CD4-positive, alpha-beta T cell treated with Interleukin-4 for 4 hours (primary cell): ENCODE measurements at regions not wholly inside any gene's neighbourhood (a gene's known extent, or its start where the extent isn't known, plus 50 kb on each side); places are given as distances from the start of the nearest gene placed in this dataset.

Source experiments
- DNase-seq: peaks from one replicate; pipeline ENCODE4 v3.0.0-alpha.2; 2020

DNA sequence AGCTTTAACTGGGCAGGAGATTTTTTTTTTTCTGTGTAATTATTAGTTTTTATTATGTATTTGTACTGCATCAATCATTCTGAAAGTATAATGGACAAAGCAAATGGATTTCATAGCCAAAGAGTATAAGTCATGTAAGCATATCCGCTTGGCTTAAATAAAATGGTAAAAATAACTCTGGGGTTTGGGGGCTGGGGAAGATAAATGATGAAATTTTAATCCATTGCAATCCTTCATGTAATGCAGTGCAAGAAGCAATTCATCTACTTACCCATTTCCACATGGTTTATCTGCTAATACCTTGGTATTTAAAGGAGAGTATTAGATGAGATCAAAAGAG, 781.4 kb downstream of the QKI start:
- no peak for DNase-seq

DNA sequence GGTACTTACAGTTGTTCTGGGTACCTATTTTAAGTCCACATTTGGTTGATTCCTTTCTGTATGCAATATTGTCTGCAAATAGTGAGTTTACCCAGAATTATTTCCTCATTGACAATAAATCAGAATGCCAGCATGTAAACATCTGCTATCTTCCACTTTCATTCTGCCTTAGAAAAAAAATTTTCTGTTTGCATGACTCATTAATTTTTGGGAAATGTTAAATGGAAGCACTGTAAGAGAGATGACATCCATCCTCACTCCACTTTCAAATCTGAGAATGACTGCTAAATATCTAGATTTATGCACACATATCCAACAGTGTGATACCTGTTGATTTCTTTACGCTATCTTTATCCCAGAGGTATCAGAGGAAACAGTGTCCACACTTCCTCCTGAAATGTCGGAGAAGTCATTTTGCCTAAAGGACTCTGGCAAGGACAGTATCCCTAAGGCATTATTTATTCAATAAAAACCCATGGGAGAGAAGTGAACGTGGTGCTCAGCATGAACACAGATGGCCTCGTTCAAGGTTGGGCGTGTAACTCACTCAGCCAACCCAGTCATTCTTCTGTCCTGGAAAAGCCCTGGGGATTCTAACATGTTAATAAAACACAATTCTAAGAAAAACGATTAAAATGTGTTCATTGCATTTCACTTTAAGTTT, 780.9 kb downstream of the QKI start:
- DNase-seq: no peak

DNA sequence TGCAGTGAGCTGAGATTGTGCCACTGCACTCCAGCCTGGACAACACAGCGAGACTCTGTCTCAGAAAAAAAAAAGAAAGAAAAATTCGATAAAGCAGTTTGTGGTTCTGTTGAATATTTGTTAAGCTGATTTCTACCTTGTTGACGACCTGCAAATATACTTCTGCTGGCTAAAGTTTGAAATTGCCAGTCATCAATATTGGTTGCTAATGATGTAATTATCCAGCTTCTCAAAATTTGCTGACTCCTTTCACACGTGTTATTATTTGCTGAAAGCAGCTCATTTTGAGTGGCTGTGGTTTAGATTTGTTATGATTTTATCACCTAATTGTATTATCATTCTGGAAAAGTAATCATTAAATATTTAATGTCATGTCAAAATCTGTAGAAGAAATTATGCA, 774.3 kb downstream of the QKI start:
- DNase-seq: no peak

DNA sequence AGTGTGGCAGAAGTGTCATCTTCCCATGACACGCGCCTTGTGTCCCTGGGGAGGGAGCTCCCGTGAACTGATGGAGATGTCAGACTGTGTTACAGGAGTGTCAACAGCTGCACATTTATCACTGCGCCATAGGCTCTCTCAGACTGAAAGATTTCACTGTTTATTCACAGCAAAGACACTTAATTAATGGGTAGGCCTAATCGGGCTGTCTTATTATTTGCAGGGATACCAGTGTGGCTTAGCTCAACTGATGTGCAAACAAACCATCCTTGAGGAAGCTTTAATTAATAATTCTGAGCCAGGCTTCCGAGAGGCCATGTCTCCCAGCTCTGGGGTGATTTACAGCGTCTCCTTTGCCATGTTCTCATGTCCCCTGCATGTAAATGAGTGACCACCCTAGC, 771.0 kb downstream of the QKI start:
- no peak for DNase-seq

DNA sequence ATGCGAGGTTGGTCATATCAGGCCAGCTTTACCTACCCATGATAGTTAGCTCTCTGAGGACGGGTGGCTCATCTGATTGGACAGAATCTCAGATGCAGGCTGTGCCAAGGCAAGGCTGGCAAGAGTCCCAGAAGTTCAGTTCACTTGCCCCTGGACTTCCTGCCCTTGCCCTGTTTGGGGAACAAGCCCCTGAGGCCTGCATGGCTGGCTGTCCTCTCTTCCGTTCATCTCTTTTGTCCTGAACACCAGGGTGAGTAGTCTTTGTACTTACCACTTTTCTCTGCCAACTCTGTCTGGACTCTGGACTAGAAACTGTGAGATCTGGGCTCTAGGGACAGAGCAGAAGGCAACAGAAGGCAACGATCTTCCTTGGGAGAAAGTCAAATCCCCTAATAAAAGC, 769.9 kb downstream of the QKI start:
- DNase-seq: no peak

DNA sequence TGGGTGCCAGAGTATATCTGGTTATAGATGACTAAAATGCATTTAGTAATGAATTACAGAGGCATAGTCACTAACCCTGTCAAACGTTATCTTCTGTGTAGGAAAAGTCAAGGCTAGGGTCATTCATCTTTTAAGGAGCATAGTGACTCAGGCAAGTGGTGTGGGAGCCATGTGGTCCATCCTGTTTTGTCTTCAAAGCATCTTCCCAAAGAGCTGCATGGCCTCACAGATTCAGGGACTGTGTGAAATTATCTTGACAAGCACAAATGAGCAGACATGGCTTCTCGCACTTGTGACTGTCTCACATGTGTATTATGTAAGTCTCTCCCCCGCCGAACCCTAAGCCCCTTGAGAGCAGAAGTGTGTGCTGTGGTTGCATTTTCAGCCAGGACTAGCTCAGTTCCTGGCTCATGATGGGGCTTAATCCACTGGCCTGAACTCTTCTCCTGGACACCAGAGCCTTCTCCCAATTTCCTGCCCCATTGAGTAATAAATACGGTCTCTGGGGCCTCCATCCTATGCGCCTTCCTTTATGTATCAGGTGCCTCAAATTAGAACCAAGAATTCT, 769.1 kb downstream of the QKI start:
- DNase-seq: no peak

DNA sequence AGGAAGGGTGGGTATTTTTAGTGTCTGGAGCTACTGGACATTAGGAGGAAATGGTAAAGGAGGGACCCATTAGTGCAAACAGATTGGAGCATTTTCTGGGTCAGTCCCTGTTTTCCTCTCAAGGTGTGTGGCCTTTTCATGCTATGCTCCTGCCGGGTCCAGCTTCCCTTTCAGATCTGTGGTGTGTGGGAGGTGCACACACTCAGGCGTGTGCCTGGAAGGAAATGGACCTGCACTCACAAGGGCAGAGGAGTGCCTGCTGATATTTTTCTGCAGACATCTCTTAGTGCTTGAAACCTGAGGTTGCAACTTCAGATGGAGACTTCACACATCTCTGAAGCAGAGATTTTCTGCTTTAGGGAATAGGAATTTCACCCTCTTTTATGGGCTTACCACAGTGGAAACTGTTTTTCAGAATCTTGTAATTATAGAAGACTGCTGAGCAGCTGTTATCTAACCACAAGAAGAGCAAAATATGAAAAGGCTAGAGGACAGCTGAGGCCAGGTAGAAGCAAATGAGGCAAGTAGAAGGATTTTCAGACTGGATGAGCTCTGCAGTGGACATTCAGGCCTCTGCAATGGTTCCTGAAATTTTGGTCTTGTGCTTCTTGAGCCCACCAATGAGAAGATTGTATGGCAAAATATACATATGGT, 764.3 kb downstream of the QKI start:
- no peak for DNase-seq

DNA sequence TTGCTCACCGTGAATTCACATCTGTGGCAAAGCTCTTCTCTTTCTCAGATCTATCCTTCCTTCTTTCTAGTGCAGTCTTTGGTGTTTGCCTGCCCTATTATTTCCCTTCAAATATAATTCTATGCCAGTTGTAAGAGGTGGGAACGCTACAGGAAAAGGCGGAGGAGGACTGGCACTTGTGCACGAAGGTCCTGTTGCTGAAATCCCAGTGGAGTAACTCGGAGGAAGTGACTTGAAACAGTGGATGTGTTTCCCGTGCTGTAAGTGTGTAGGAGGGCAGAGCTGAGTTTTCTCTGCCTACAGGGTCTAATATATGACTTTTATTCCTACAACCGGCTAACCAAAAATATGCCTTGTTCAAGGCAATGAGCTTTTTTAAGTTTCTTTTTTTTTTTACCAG, 754.8 kb downstream of the QKI start:
- no peak for DNase-seq

DNA sequence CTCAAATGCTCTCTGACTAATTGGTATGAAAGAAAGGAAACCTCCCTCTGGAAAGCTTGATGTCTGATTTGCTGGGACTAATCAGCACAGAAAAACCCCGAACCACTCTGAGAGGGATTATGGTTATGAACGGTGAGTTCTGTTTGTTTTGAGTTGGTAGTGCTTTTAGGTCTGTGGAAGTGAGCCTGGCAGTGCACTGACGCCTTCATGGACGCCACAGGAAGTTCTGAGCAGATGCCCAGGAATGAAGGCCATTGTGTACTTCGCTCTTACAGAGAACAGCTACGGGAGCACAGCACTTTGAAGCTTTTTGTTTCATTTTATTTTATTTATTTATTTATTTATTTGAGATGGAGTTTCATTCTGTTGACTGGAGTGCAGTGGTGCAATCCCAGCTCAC, 754.1 kb downstream of the QKI start:
- DNase-seq: no peak

DNA sequence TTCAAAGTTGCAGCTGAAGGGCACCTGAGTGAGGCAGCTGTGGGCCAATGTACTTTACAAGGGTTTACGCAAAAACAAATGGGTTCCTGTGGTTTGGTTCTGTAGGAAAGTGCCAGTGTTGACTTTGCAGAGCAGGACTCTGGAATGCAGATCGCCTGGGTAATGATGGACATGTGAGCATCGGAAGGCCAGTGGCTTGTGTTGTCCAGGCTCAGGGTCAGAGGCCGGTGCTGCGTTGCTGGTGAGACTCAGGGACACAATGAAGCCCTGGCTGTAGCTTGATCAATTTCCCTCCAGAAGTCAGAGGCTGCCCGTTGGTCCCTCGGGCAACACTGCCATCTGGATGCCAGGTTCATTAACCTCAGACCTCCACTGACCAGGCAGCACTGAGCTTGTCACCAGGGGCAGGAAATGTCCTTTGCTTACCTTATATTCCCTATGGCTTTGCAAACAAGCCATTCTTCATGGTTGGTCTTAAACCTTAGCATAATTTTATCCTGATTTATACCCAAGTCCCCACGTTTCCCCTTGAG, 753.4 kb downstream of the QKI start:
- DNase-seq: no peak

DNA sequence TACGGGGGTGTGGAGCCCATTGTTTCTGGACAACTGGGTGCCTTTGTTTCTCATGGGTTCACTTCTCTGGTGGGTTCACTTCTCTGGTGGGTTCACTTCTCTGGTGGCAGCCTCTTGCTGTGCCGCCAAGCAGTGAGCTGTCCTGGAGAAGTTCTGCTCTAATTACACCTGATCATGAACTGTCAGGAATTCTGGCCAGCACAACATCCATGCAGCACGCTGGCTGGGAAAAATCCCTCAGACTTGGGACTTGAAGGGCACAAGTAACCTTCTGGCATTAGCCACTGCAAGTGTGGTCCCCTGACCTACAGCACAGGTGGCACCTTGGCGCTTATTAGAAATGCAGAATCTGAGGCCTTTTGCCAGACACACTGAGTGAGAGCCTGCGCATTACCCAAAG, 752.5 kb downstream of the QKI start:
- DNase-seq: no peak

DNA sequence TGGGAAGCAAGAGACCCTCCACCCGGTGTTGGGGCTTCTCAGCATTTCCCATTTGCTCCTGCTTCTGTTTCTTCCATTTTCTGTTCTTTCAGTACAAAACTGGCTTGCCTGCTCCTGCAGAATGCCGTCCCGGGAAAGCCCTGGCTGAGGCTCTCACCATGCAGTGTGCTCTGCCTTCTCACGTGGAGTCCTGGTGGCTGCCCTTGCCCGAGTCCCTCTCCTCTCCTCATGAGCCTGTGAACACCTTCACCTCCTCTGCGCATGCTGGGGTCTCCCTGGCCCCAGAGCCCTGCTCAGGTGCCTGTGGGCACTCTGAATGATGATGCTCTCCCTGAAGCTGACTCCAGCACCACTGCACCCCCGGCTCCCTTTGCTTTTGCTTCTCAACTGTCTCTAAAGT, 752.0 kb downstream of the QKI start:
- DNase-seq: no peak

DNA sequence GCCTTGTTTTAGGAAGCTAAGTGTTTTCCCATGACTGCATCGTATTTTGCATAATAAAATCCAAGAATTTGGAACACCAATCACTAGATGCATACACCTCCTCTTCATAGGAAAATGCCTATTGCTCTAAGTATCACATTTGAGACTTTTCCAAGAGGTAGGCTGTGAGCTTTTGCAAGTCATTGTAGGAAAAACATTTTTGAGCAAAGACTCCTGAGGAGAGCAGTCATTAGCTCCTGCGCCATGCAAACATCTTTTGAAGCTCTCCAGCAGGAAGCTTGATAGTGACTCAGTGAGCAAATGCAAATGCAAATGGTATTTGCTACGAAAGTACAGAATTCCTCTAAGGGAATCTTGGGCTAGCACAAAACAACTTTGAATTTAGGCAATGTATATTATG, 750.4 kb downstream of the QKI start:
- no peak for DNase-seq

DNA sequence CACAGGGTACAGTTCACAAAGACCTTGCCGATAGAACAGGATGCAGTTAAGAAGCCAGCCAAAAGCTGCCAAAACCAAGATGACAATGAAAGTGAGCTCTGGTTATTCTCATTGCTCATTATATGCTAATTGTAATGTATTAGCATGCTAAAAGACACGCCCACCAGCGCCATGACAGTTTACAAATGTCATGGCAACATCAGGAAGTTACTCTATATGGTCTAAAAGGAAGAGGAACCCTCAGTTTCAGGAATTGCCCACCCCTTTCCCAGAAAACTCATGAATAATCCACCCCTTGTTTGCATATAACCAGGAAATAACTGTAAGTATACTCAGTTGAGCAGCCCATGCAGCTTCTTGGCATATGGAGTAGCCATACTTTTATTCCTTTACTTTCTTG, 748.7 kb downstream of the QKI start:
- DNase-seq: no peak

DNA sequence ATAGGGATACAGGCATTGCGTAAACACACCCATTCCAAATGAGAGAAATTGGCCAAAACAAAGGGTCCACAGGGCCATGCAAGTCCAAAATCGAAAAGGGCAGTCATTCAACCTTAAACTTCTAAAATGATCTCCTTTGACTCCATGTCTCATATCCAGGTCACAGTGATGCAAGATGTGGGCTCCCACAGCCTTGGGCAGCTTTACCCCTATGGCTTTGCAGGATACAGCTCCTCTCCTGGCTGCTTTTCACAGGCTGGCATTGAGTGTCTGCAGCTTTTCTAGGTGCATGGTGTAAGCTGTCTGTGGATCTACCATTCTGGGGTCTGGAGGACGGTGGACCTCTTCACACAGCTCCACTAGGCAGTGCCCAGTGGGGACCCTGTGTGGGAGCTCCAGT, 744.5 kb downstream of the QKI start:
- DNase-seq: no peak

DNA sequence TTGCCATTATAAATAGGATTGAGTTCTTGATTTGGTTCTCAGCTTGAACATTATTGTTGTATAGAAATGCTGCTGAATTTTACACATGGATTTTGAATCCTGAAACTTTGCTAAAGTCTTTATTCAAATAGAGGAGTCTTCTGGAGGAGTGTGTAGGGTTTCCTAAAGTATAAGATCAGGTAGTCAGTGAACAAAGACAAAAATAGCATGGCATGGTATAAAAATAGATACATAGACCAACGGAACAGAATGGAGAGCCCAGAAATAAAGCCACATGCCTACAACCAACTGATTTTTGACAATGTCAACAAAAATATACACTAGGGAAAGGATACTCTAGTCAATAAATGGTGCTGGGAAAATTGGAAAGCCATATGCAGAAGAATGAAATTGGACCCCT, 740.1 kb downstream of the QKI start:
- no peak for DNase-seq

DNA sequence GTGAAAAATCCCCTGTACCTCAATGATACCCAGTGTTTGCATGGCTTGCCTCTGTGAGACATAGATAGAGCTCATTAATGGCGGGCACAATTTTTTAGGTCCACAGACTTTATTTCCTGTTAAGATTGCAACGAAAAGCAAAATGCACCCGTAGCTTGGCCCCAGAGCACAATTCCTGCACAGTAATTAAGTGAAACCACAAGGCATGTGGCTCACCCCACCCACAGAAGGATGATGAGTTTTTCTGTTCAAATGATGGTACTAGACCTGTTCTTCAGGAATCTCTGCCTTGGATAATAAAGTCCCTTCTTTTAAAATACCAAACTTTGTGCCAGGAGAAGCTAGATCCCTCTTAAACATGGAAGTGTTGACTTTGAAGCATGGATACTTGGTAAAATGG, 738.1 kb downstream of the QKI start:
- no peak for DNase-seq

DNA sequence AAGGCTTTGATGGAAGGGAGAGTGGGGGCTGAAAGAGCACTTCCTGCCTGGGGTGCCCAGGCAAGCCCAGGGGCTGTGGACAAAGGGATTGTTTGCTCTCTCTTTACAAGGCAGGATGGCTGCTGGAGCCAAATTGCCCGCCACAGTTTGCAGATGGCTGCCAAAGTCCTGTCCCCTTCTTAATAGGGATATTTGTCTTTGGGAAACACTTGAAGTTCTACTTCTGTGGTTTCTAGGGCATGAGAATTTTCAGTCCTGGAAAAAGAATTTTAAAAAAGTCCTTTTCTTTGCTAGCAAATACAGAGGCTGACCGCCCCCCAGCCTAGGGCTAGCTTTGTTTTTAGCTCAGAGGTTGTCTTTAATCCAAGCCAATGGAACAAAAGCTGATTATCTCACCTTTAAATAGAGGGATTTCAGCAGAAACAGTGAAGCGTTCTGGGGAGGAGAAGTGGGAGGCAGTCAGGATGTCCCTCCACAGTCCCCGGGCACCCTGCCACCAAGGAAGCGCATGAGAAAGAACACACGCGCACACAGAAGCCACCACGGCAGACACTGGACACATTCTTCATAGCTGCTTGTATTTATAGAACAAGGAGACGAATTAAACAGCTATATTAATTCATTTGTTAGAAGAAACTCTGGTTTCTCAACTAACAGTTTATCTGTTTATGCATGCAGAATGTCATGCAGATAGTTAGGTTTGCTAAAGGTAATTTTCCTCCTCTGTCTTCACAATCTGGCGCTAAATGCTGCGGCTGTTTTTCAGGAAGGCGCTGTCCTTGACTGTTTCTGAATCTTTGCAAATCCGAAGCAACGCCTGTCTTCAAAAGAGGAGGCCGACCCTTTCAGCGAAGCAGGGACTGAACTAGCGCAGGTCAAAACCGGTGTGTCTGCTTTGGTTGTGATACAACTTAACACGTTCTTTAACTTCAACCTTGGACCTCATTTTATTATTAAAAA, 736.9 kb downstream of the QKI start:
- no peak for DNase-seq

DNA sequence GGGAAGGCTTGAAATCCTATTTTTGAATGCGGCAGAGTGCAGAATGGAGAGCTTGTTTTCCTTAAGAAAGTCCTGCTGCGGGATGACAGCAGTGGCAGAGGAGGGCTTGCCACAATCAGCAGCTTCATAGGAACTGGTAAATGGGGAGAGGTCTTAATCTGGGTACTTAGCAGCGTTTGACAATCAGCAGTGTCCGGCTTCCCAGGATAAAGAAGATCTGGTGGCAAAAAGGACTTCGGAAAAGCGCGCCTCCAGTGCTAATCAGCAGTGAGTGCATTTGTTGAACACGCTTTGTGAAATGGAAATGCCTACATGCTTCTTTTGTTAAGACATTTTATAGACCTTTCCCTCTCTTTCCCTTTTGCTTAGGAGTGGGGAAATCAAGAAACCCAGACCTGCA, 735.7 kb downstream of the QKI start:
- DNase-seq: no peak

DNA sequence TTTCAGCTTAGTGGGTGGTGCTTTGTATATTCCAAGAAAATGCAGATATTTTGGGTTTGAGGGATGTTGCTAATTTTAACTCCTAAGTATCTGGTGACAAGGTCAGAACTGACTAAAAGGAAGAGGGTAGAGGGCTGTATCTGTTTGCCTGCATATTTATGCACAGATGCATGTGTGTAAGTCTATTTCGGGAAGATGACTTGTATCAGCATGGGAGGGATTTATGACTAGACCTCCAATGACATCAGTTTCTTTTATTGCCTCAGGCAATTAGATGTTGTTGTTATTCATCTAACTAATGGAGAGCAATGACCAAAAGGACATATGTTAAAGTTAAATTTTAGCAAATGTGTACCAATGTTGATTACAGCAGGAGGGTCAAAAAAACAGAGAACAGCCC, 734.3 kb downstream of the QKI start:
- no peak for DNase-seq

DNA sequence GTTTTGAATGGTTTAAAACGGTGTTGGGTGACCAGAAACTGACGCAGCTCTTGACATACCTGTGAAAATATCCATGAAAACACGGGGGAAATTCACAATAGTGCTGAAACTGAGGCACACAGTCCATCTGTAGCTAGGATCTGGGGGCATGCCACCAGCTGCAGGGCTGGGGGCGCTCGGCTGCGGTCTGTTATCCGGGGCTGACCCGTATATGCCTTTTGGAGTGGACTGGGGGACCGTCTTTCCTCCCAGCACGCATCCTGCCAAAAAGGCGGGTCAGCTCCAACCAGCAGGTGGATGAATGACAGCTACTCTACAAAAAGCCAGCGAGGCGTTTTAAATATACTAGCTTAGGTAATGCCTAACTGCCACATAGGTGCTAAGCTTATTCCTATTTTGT, 729.8 kb downstream of the QKI start:
- DNase-seq: no peak

DNA sequence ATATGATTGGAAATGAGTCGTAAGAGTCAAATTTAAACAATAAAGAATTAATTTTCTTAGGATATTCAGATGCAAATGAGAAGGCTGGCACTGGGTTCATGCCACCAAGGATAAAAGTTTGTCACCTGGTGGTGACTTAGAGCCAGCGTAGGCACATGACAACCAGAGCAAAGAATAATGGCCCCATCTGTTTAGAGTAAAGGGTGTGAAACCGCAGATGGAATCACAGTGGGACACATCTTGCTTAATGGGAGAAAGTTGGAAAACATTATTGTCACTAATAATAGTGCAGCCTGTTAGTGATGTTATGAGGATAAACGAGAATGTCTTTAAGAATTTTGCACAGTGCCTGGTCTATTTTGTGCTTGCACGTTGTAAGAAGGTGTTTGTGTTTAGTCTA, 727.8 kb downstream of the QKI start:
- DNase-seq: no peak

DNA sequence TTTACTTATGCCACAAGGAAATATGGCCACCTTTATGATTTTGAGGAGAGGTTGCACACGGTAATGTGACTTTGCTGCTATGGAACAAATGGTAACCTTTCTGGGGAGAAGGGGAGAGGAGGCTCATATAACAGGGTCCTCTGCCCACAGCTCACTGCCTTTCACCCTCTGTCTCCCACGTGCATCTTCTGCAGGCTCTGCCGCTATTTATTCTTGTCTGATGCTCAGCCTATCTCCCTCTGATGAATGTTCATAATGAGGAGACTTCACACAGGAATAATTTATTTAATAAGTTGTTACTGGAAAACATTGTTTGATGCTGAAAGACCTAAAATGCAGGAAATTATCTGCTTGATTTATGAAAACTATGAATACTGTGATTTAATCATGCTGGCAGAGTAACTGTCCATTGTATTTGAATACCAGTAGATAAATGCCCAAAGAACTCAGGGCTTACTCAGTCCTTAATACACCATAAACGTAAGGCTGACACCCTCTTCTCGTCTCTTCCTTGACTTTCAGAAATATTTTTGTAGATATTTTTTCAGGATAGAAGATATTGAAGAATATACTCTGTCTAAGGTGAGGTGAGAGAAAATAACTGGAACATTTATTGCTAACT, 721.1 kb downstream of the QKI start:
- no peak for DNase-seq
